HG02588 (cell line): ENCODE measurements at regions not wholly inside any gene's neighbourhood (a gene's known extent, or its start where the extent isn't known, plus 50 kb on each side); places are given as distances from the start of the nearest gene placed in this dataset.
"Not testable (repeated sequence)": the region's sequence is repeated elsewhere in the genome, so short reads cannot be mapped to it uniquely, and the experiment has no call there.

Experiments used
- ATAC-seq: cut with Tn5 transposase; IDR thresholded peaks from one replicate; pipeline ENCODE4 v1.9.1; 2021; ENCODE audit warnings: mild to moderate bottlenecking, moderate library complexity; ENCODE audit not compliant: unreplicated experiment

GRCh38 chr2:147331790-147332419 lies 512.9 kb upstream of the ACVR2A start:
- peak; percentile 60 for ATAC-seq

DNA sequence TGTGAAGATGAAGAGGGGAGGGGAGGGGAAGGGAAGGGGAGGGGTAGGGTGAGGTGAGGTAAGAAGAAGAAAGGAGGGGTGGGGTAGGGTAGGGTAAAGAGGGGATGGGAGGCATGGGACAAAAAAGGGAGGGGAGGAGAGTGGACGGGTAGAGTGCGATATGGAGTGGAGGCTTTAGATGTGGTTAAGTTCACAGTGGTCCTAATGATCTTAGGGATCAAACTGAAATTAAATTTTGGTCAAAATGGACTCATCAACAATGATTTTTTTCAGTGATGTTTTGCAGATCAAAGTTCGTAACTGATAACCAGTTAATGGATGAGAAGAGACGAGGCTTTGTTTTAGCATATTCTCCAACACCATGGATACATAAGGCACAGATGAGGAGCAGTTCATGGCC lies 513.9 kb upstream of the ACVR2A start:
- ATAC-seq = no peak

GRCh38 chr2:147327613-147328012 lies 517.2 kb upstream of the ACVR2A start:
- ATAC-seq = peak; percentile 44

DNA sequence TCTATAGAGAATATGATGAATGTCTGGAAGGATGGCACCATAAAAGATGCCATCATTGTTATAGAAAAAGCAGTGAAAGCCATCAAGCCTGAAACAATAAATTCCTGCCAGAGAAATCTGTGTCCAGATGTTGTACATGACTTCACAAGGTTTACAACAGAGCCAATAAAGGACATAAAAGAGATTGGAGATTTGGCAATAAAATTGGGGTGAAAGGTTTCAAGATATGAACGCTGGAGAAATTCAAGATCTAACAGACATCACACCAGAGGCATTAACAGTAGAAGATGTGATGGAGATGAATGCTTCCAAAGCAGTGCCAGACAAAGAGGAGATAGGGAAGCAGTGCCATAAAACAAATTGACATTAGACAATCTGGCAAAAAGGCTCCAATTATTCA lies 518.8 kb upstream of the ACVR2A start:
- no peak for ATAC-seq

DNA sequence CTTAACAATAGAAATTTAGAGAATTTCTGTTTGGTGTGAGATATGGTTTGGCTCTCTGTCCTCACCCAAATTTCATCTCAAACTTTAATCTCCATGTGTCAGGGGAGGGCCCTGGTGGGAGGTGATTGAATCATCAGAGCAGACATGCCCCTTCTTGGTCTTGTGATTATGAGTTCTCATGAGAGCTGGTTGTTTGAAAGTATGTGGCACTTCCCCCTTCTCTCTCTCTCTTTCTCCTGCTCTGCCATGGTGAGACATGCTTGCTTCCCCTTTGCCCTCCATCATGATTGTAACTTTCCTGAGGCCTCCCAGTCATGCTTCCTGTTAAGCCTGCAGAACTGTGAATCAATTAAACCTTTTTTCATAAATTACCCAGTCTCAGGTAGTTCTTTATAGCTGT lies 524.7 kb upstream of the ACVR2A start:
- no peak for ATAC-seq

DNA sequence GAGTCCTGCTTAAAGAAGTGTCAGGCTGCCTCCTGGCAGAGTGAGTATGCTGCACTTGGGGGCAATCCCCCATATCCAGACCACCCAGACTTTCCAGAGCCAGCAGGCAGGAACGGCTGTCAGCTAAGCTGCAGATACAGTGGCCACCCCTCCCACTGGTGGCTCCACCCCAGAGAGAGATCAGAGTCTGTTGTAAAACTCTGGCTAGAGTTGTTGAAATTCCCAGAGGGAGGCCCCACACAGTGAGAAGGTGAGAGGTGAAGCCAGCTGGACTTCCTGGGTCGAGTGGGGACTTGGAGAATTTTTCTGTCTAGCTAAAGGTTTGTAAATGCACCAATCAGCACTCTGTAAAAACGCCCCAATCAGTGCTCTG lies 533.8 kb upstream of the ACVR2A start:
- no peak for ATAC-seq

DNA sequence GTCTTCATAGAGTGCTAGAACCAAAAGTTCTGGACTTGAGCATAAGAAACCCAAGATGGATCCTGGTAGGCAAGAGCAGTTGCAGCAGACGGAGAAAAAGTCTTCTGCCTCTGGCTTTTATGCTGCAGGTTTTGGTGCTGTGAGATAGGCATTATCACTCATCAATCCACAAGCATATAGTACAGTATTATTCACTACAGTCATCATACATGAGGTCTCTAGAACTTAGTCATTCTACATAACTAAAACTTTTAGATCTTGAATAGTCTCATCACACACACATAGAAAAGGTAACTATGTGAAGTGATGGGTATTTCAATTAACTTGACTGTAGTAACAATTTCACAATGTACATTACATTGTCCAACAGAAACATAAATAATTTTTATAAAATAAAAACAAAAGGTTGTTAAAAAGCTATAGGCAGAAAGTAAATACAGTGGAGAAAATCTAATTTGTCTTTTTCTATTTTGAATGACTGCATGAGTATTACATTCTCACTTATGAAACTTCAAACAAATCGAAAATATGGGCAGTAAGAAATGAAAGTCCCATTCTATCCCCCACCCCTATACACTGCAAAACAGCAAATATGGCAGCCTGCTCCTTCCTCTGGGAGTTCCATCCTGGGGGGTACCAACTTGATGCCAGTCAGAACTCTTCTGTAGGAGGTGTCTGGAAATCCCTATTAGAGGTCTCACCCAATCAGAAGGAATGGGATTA lies 534.3 kb upstream of the ACVR2A start:
- no peak for ATAC-seq

DNA sequence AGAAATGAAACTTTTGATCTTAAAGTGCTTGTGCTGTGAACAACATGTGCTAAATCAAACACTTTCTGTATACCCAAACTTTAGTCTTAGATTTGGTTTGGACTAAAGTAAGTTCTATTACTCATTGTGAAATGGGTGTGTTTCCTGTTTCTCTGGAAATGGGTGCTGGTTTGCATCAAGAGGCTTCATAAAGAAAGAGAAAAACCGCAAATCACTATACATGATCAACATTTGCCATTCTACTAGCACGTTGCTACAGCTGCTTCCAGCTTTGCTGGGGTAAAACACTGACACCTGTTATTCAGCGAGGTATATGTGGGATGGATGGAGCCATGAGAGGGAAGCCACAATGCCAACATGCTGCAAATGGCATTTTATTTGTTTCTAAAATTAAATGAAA lies 547.0 kb upstream of the ACVR2A start:
- peak; percentile 96 for ATAC-seq

- no peak for ATAC-seq
Observed at GRCh38 chr2:147294825-147295392, 549.9 kb upstream of the ACVR2A start.

DNA sequence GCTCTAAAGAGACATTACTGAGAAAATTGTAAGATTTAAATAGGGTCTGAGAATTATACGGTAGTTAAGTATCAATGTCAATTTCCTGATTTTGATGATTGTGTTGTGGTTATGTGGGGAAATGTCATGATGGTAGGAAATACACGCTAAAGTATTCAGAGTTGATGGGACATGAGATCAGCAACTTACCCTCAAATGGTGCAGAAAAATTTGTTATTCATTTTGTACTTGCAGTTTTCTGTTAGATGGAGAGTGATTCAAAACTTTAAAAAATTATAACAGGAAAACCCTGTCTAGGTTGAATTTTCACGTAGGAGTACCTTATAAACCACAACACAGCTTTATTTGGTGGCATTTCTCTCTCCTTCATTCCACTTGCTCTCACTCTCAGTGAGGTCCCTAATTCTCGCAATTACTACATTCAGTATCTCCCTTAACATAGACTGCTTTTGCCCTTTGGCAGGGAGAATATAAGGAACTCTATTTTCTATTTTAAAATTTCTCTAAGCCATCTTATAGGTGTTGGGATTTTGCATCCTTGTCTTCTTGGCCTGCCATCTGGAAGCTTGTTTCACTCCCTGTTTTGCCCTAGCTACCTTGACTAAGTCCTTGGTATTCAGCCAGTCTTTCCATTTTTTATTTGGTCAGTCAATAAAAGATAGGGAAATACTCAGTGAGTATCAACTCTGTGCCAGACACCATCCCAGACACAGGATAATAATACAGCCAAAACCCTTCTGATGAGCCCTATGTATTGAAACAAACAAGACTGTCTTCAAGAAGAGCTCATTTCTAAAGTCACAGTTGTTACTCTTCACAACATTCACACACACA lies 550.6 kb upstream of the ACVR2A start:
- no peak for ATAC-seq

DNA sequence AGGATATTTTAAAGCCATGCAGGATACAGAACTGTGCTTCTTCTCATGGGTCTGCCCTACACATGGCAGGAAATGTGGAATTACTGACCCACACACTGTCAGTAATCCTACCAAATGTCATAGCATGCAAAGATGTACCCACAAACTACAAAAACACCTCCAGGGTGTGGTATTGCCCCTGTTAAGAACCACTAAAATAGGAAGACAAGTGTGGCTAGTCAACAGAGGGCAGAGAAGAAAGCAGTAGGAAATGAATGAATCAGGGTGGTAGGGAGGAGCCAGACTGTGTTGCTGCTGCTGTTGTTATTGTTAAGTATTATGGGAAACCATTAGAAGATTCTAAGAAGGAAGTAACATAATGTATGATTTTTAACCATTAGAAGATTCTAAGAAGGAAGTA lies 556.7 kb upstream of the ACVR2A start:
- ATAC-seq = peak; percentile 54

DNA sequence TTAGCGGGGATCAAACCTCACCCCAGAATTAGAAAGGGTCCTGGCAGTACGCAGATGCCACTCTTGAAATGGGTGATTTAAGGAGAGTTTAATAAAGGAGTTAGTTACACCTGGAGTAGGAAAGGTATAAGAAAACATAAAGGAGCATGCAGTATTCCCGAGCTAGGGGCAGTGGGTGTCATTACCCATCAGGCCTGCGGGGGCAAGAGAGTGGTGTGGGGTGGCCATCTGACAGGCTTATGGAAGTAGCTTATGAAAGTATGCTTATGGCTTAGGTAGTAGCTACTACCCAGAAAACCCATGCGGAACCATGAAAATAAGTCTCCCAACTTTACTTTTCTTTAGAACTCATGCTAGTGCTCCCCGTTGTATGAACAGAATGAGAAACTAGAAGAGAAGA lies 568.9 kb upstream of the ACVR2A start:
- ATAC-seq = no peak

GRCh38 chr2:147273628-147274027 lies 571.2 kb upstream of the ACVR2A start:
- no peak for ATAC-seq

- ATAC-seq = no peak
Observed at GRCh38 chr2:147273106-147273505, 571.7 kb upstream of the ACVR2A start.

GRCh38 chr2:147269581-147269980 lies 575.2 kb upstream of the ACVR2A start:
- ATAC-seq = not testable (repeated sequence)

DNA sequence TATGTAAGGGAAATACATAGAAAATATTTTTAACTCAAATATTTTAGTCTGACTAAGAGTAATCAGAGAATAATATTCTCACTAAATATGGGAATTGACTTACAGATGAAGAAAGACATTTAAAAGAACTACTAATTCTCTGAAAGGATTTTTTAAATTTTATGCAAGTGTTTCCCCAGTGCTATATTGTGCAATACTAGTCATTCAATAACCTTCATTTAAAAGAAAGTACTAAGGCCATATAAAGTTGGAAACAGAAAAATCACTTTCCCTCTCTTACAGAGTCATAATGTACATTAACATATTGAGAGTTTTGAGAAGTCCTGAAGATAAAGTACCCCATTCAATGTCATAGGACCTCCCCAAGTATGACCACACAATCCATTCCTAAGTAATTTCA lies 584.6 kb upstream of the ACVR2A start:
- ATAC-seq = no peak

- ATAC-seq = no peak
Observed at GRCh38 chr2:147255812-147256211, 589.0 kb upstream of the ACVR2A start.

- no peak for ATAC-seq
Observed at GRCh38 chr2:147250652-147251356, 594.0 kb upstream of the ACVR2A start.

DNA sequence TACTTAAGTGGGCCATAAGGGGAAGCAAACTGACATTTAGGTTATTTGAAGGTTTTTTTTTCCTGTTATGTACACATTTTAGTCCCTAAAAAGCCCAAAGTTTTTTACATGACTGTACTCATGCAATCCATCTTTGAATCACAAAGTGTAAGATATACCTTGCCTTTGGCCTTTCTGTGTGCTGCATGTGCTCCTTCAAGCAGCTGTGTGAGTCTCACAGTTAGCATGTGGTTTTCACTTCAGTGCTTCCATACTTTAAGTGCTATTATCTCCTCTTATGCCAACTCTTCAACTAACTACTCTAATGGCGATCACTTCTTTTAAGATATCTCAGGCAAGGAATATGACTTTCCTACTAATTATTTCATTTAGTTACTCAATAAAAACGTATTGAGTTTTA lies 597.1 kb upstream of the ACVR2A start:
- no peak for ATAC-seq

DNA sequence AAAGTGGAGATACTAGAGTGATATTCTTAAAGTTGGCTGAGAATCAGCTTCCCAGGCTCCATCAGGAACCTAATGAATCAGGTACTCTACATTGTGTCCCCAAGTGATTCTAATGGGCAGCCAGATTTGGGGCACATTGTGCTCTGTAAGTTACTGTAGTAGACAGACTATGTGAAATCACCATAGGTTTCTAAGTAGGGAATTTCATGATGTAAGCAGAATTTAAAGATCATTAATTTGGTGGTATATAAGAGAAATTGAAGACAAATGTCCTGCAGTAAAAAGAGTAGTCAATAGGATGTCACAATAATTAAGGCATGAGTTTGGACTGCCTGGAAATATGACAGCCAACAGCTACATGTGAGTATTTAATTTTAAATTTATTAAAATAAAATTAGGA lies 602.4 kb upstream of the ACVR2A start:
- ATAC-seq = no peak

DNA sequence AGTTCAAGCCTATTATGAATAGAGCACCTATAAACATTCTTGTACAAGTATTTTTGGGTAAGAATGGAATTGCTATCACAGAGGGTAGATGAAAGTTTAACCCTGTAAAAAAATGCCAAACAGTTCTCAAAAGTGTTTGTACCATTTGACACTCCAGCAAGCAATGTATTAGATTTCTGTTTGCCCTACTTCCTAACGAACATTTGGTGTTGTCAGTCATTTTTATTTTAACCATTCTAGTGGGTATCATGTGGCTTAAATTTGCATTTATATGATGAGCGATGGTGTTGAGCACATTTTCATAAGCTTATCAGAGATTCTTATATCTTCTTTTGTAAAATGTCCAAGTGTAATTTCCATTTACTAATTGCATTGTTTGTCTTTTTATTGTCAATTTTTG lies 608.2 kb upstream of the ACVR2A start:
- ATAC-seq = no peak
